ENCODE measurements at regions not wholly inside any gene's neighbourhood (a gene's known extent, or its start where the extent isn't known, plus 50 kb on each side); places are given as distances from the start of the nearest gene placed in this dataset. TPM values are rescaled to one million over a fixed set of nuclear protein-coding genes. Genes with fewer than 3 reads are reported as not detected.

Small RNA genes in the stretch of these regions (small RNA-seq; reads per million reads assigned to genes)
- not detected for gene Z96811.1 (ENCODE audit: low replicate concordance)
